ENCODE measurements at regions not wholly inside any gene's neighbourhood (a gene's known extent, or its start where the extent isn't known, plus 50 kb on each side); places are given as distances from the start of the nearest gene placed in this dataset.

DNA sequence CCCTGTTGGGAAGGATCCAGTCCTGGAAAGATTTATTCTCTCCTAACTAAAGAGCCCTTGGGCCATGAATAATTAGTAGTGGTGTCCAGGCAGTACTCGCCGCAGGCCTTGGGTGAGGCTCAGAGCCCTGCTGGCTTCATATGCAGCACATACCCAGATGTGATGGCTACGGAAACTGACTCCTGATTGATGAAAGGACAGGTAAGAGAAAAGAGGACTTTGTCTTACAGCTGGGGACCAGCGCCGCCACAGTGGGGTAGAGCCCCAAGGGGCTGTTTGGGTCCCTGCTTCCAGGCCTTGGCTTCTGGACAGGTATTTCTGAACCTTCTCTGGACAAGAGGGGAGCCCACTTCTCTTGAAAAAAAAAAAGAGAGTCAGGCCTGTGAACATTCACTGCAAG, 1680.8 kb downstream of the EFNB2 start:
- DNase-seq (no peak), ATAC-seq (ENCODE audit: insufficient read depth, low read depth) (no peak)
- Histone ChIP-seq H3K79me2 (ENCODE audit: insufficient read depth, low read length) (no peaks in the 10 kb centered on the region), H3K4me1 (ENCODE audit: insufficient read depth, low read length) (no peaks in the 10 kb centered on the region), H3K9me3 (ENCODE audit: insufficient read depth, low read length, severe bottlenecking) (no peaks in the 10 kb centered on the region), H2AFZ (ENCODE audit: low read depth, low read length) (no peak overlapping the region), H3K27me3 (ENCODE audit: insufficient read depth, low read length, poor library complexity) (no peaks in the 10 kb centered on the region), H3K27ac (ENCODE audit: low read length) (no peak overlapping the region), H3K36me3 (ENCODE audit: insufficient read depth, low read length) (no peaks in the 10 kb centered on the region), H3K4me2 (ENCODE audit: insufficient read depth, low read length) (no peak overlapping the region), H3K9ac (ENCODE audit: low read depth, low read length) (no peak overlapping the region), H4K20me1 (ENCODE audit: insufficient read depth, low read length) (no peaks in the 10 kb centered on the region), H3K4me3 (ENCODE audit: low read depth in 1 of 2, low read length in 2 of 2) (no peak overlapping the region)
- TF ChIP-seq, protein P1, sequence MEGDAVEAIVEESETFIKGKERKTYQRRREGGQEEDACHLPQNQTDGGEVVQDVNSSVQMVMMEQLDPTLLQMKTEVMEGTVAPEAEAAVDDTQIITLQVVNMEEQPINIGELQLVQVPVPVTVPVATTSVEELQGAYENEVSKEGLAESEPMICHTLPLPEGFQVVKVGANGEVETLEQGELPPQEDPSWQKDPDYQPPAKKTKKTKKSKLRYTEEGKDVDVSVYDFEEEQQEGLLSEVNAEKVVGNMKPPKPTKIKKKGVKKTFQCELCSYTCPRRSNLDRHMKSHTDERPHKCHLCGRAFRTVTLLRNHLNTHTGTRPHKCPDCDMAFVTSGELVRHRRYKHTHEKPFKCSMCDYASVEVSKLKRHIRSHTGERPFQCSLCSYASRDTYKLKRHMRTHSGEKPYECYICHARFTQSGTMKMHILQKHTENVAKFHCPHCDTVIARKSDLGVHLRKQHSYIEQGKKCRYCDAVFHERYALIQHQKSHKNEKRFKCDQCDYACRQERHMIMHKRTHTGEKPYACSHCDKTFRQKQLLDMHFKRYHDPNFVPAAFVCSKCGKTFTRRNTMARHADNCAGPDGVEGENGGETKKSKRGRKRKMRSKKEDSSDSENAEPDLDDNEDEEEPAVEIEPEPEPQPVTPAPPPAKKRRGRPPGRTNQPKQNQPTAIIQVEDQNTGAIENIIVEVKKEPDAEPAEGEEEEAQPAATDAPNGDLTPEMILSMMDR (IDR thresholded peaks at IDR 0.05; ENCODE audit: borderline replicate concordance, extremely low read depth, low read length, poor library complexity, severe bottlenecking), result no peak
- TF ChIP-seq EZH2 (IDR thresholded peaks at IDR 0.05; ENCODE audit: borderline replicate concordance, low read depth, low read length, severe bottlenecking), result no peak

DNA sequence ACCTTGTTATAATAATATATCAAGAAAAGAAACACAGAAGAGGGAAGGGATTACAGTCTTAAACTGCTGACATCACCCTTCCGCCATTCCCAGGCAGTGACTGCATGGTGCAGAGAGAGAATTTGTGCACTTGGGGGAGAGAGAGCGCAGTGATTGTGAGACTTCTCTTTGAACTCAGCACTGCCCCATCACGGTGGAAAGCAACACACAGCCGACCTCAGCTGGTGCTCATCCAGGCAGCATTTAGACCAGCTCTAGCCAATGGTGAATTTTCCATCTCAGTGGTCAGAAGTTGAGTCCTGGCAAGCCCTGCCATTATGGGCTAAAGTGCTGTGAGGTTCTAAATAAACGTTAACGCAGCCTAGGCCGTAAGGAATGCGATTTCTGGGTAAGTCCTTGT, 1681.5 kb downstream of the EFNB2 start:
- H3K27ac ChIP-seq (ENCODE audit: low read length), result peak overlapping the region; percentile 3; the same call in 1 of the 2 replicates
- H3K27me3 ChIP-seq (ENCODE audit: insufficient read depth, low read length, poor library complexity), result no peaks in the 10 kb centered on the region
- H2AFZ ChIP-seq (ENCODE audit: low read depth, low read length), result no peak overlapping the region; the same call in 1 of the 2 replicates
- H4K20me1 ChIP-seq (ENCODE audit: insufficient read depth, low read length), result no peaks in the 10 kb centered on the region
- TF ChIP-seq, protein P1 (IDR thresholded peaks at IDR 0.05; ENCODE audit: borderline replicate concordance, extremely low read depth, low read length, poor library complexity, severe bottlenecking), result no peak
- TF ChIP-seq EZH2 (IDR thresholded peaks at IDR 0.05; ENCODE audit: borderline replicate concordance, low read depth, low read length, severe bottlenecking), result no peak
- no peak overlapping the region for H3K4me3 ChIP-seq (ENCODE audit: low read depth in 1 of 2, low read length in 2 of 2)
- H3K9me3 ChIP-seq (ENCODE audit: insufficient read depth, low read length, severe bottlenecking), result no peaks in the 10 kb centered on the region
- no peak overlapping the region for H3K9ac ChIP-seq (ENCODE audit: low read depth, low read length)
- DNase-seq (no peak), ATAC-seq (ENCODE audit: insufficient read depth, low read depth) (no peak)
- no peaks in the 10 kb centered on the region for H3K79me2 ChIP-seq (ENCODE audit: insufficient read depth, low read length)
- no peaks in the 10 kb centered on the region for H3K4me1 ChIP-seq (ENCODE audit: insufficient read depth, low read length)
- H3K4me2 ChIP-seq (ENCODE audit: insufficient read depth, low read length), result no peak overlapping the region
- no peaks in the 10 kb centered on the region for H3K36me3 ChIP-seq (ENCODE audit: insufficient read depth, low read length)

GRCh38 chr13:104847922-104848321, 1687.5 kb downstream of the EFNB2 start:
- no peaks in the 10 kb centered on the region for H4K20me1 ChIP-seq (ENCODE audit: insufficient read depth, low read length)
- H3K4me2 ChIP-seq (ENCODE audit: insufficient read depth, low read length), result no peak overlapping the region
- H3K4me1 ChIP-seq (ENCODE audit: insufficient read depth, low read length), result peaks cover 23% of the 10 kb centered on the region
- H3K27ac ChIP-seq (ENCODE audit: low read length), result no peak overlapping the region
- ATAC-seq (ENCODE audit: insufficient read depth, low read depth) (no peak), DNase-seq (no peak)
- H3K36me3 ChIP-seq (ENCODE audit: insufficient read depth, low read length), result no peaks in the 10 kb centered on the region
- TF ChIP-seq, protein P1 (IDR thresholded peaks at IDR 0.05; ENCODE audit: borderline replicate concordance, extremely low read depth, low read length, poor library complexity, severe bottlenecking), result no peak
- no peak for TF ChIP-seq EZH2 (IDR thresholded peaks at IDR 0.05; ENCODE audit: borderline replicate concordance, low read depth, low read length, severe bottlenecking)
- H3K4me3 ChIP-seq (ENCODE audit: low read depth in 1 of 2, low read length in 2 of 2), result no peak overlapping the region
- H2AFZ ChIP-seq (ENCODE audit: low read depth, low read length), result no peak overlapping the region
- H3K79me2 ChIP-seq (ENCODE audit: insufficient read depth, low read length), result no peaks in the 10 kb centered on the region
- H3K9me3 ChIP-seq (ENCODE audit: insufficient read depth, low read length, severe bottlenecking), result no peaks in the 10 kb centered on the region
- no peak overlapping the region for H3K9ac ChIP-seq (ENCODE audit: low read depth, low read length)
- H3K27me3 ChIP-seq (ENCODE audit: insufficient read depth, low read length, poor library complexity), result no peaks in the 10 kb centered on the region

GRCh38 chr13:104843401-104843800, 1692.1 kb downstream of the EFNB2 start:
- H3K4me2 ChIP-seq (ENCODE audit: insufficient read depth, low read length), result peak overlapping the region; percentile 41
- H3K79me2 ChIP-seq (ENCODE audit: insufficient read depth, low read length), result peaks cover 26% of the 10 kb centered on the region
- H3K4me3 ChIP-seq (ENCODE audit: low read depth in 1 of 2, low read length in 2 of 2), result 0 out of 4 replicates have a peak overlapping the region, but pooled peaks of 1 of the 2 experiments have one; percentile 12
- DNase-seq, result peak; percentile 73
- no peaks in the 10 kb centered on the region for H4K20me1 ChIP-seq (ENCODE audit: insufficient read depth, low read length)
- peaks cover 63% of the 10 kb centered on the region for H3K4me1 ChIP-seq (ENCODE audit: insufficient read depth, low read length)
- H2AFZ ChIP-seq (ENCODE audit: low read depth, low read length), result peak overlapping the region; percentile 7; the same call in 1 of the 2 replicates
- no peaks in the 10 kb centered on the region for H3K36me3 ChIP-seq (ENCODE audit: insufficient read depth, low read length)
- H3K9ac ChIP-seq (ENCODE audit: low read depth, low read length), result peak overlapping the region; percentile 36
- H3K27ac ChIP-seq (ENCODE audit: low read length), result peak overlapping the region; percentile 81
- no peaks in the 10 kb centered on the region for H3K27me3 ChIP-seq (ENCODE audit: insufficient read depth, low read length, poor library complexity)
- no peak for TF ChIP-seq EZH2 (IDR thresholded peaks at IDR 0.05; ENCODE audit: borderline replicate concordance, low read depth, low read length, severe bottlenecking)
- TF ChIP-seq, protein P1 (IDR thresholded peaks at IDR 0.05; ENCODE audit: borderline replicate concordance, extremely low read depth, low read length, poor library complexity, severe bottlenecking), result no peak
- ATAC-seq (ENCODE audit: insufficient read depth, low read depth), result peak; percentile 82
- no peaks in the 10 kb centered on the region for H3K9me3 ChIP-seq (ENCODE audit: insufficient read depth, low read length, severe bottlenecking)
